ENCODE measurements at regions not wholly inside any gene's neighbourhood (a gene's known extent, or its start where the extent isn't known, plus 50 kb on each side); places are given as distances from the start of the nearest gene placed in this dataset.

DNA sequence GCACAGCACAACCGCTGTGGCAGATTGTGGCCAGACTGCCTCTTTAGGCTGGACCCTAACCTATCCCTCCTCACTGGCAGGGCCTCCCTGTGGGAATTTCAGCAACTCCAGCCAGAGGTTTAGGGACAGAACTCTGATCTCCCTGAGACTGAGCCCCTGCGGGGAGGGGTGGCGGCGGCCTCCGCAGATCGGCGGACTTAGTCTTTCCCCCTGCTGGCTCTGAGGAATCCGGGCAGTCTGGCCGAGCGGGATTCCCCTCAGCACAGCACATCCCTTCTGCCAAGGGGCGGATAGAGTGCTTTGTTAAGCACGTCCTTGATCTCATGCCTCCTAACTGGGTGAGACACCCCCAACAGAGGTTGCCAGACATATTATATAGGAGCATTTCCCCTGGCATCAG lies 224.2 kb upstream of the NPY start:
- TF ChIP-seq, protein P1, sequence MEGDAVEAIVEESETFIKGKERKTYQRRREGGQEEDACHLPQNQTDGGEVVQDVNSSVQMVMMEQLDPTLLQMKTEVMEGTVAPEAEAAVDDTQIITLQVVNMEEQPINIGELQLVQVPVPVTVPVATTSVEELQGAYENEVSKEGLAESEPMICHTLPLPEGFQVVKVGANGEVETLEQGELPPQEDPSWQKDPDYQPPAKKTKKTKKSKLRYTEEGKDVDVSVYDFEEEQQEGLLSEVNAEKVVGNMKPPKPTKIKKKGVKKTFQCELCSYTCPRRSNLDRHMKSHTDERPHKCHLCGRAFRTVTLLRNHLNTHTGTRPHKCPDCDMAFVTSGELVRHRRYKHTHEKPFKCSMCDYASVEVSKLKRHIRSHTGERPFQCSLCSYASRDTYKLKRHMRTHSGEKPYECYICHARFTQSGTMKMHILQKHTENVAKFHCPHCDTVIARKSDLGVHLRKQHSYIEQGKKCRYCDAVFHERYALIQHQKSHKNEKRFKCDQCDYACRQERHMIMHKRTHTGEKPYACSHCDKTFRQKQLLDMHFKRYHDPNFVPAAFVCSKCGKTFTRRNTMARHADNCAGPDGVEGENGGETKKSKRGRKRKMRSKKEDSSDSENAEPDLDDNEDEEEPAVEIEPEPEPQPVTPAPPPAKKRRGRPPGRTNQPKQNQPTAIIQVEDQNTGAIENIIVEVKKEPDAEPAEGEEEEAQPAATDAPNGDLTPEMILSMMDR (IDR thresholded peaks at IDR 0.05) = no peak
- TF ChIP-seq POLR2A (IDR thresholded peaks at IDR 0.05) = no peak
- TF ChIP-seq POLR2AphosphoS5 (IDR thresholded peaks at IDR 0.05; ENCODE audit: insufficient read depth in 1 of 2, low read depth in 1 of 2) = no peak
- H3K4me1 ChIP-seq = no peaks in the 10 kb centered on the region
- no peaks in the 10 kb centered on the region for H3K9me3 ChIP-seq
- H3K27me3 ChIP-seq = no peaks in the 10 kb centered on the region
- H3K4me3 ChIP-seq = no peak overlapping the region
- intact Hi-C loops (cut with DNase I) = no loop called here
- no peak overlapping the region for H3K27ac ChIP-seq
- H3K36me3 ChIP-seq = no peaks in the 10 kb centered on the region
- no peak for DNase-seq (ENCODE audit: extremely low spot score in 2 of 2)

DNA sequence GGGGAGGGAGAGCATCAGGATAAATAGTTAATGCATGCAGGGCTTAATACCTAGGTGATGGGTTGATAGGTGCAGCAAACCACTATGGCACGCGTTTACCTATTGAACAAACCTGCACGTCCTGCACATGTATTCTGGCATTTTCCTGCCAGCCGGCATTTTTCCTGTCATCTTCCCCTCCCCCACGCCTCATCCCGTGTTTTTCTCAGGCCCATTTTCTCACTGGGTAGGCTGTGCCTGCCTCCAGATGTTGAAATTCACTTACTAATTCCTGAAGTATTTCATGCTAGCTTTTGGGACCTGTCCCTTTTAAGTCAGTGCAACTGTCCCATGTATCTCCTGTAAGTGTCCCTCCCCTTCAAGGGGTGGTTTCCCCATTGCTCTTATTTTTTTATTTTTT lies 220.3 kb upstream of the NPY start:
- Histone ChIP-seq H3K27ac (no peak overlapping the region), H3K9me3 (no peaks in the 10 kb centered on the region), H3K36me3 (no peaks in the 10 kb centered on the region), H3K27me3 (no peaks in the 10 kb centered on the region), H3K4me1 (no peaks in the 10 kb centered on the region), H3K4me3 (no peak overlapping the region)
- TF ChIP-seq, protein P1 (IDR thresholded peaks at IDR 0.05) = no peak
- no peak for TF ChIP-seq POLR2AphosphoS5 (IDR thresholded peaks at IDR 0.05; ENCODE audit: insufficient read depth in 1 of 2, low read depth in 1 of 2)
- no peak for TF ChIP-seq POLR2A (IDR thresholded peaks at IDR 0.05)
- intact Hi-C loops (cut with DNase I) = no loop called here
- no peak for DNase-seq (ENCODE audit: extremely low spot score in 2 of 2)

DNA sequence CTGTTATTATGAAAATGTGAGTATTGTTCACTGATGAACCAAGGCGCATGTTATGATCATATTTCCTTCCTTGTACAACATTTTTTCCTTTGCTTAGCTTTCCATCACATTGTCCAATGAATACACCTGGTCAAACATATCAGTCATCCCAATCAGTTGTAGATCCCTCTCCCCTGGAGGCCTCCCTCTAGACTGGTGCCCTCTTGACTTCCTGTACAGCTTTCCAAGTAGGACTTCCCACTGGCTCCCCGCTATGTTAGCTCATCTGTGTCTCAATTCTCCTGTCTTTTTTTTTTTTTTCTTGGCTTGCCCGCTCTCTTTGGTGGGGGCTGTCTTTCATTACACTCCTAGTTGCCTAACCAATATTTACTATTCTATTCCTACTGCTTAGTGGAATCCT lies 214.2 kb upstream of the NPY start:
- no peaks in the 10 kb centered on the region for H3K4me1 ChIP-seq
- H3K9me3 ChIP-seq = no peaks in the 10 kb centered on the region
- H3K36me3 ChIP-seq = no peaks in the 10 kb centered on the region
- no peak for DNase-seq (ENCODE audit: extremely low spot score in 2 of 2)
- intact Hi-C loops (cut with DNase I) = no loop called here
- TF ChIP-seq POLR2AphosphoS5 (IDR thresholded peaks at IDR 0.05; ENCODE audit: insufficient read depth in 1 of 2, low read depth in 1 of 2) = no peak
- no peak for TF ChIP-seq POLR2A (IDR thresholded peaks at IDR 0.05)
- TF ChIP-seq, protein P1 (IDR thresholded peaks at IDR 0.05) = no peak
- H3K27ac ChIP-seq = no peak overlapping the region
- H3K27me3 ChIP-seq = no peaks in the 10 kb centered on the region
- H3K4me3 ChIP-seq = no peak overlapping the region

DNA sequence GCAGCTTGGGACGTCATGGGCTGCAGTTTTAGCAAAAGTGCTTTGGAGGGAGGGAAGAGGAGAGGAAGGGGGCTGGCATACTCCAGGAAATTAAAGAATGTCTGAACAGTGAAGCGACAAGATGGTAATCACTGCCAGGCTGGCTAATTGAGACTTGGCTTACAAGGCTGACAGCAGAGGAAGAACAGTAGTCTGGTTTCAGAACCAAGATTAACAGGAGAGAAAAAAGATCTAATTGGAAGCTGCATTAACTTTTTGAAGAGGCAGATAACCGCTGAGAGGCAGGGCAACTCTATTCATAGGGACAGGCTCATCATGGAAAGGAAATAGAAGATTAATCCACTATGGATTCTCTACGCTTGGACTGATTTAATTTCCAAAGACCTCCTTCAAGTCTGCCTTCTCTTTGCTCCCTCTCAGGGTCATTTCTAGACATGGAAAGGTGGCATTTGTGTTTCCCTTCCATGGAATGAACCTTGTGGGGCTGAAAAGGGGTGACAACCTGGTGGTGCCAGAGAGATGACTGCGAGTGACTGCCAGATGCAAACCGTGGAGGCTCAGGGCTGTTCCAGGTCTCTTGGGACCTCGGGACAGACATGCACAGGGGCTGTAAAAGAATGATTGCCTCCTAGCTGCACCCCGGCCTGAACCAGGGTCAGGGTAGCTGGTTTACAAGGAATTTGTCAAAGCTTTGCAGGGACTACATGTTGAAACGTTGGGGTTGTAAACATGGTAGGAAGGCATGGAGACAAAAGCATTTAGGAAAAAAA lies 210.2 kb upstream of the NPY start:
- H3K9me3 ChIP-seq = no peaks in the 10 kb centered on the region
- TF ChIP-seq, protein P1 (IDR thresholded peaks at IDR 0.05) = no peak
- TF ChIP-seq POLR2AphosphoS5 (IDR thresholded peaks at IDR 0.05; ENCODE audit: insufficient read depth in 1 of 2, low read depth in 1 of 2) = no peak
- no peak for TF ChIP-seq POLR2A (IDR thresholded peaks at IDR 0.05)
- intact Hi-C loops (cut with DNase I) = no loop called here

DNA sequence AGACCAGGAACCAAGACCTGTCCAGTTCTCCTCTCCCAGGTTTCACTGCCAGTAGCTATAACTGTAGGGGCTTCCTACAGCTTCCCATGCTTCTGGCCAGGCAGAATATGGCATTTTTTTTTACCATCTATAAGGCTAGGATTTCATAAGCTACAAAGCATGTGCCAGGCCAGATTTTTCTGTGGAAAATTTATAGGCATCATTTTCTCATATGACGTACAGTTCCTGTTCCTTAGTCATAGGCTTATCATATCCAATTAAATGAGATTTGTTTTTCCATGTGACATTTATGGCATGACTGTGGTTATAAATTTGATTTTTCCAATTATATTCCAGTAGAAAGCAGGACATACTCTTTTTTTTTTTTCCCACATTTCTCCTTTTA lies 208.6 kb upstream of the NPY start:
- intact Hi-C loops (cut with DNase I) = no loop called here
- no peak for TF ChIP-seq POLR2A (IDR thresholded peaks at IDR 0.05)
- TF ChIP-seq, protein P1 (IDR thresholded peaks at IDR 0.05) = no peak
- TF ChIP-seq POLR2AphosphoS5 (IDR thresholded peaks at IDR 0.05; ENCODE audit: insufficient read depth in 1 of 2, low read depth in 1 of 2) = no peak
- no peaks in the 10 kb centered on the region for H3K36me3 ChIP-seq
- H3K9me3 ChIP-seq = no peaks in the 10 kb centered on the region
- H3K4me1 ChIP-seq = no peaks in the 10 kb centered on the region
- no peak overlapping the region for H3K27ac ChIP-seq
- no peak for DNase-seq (ENCODE audit: extremely low spot score in 2 of 2)
- H3K27me3 ChIP-seq = no peaks in the 10 kb centered on the region
- no peak overlapping the region for H3K4me3 ChIP-seq

More for the DNA sequence above, 210.2 kb upstream of the NPY start:
- Histone ChIP-seq H3K36me3 (no peaks in the 10 kb centered on the region), H3K27me3 (no peaks in the 10 kb centered on the region), H3K4me1 (no peaks in the 10 kb centered on the region), H3K4me3 (no peak overlapping the region), H3K27ac (no peak overlapping the region)
- DNase-seq (ENCODE audit: extremely low spot score in 2 of 2) = no peak
